IPS-20b (cell line): ENCODE measurements at regions not wholly inside any gene's neighbourhood (a gene's known extent, or its start where the extent isn't known, plus 50 kb on each side); places are given as distances from the start of the nearest gene placed in this dataset.

Source experiments
- H3K27ac ChIP-seq: one replicate; pipeline ENCODE4 v1.5.1; 2013; ENCODE audit warnings: low read length
- H3K27me3 ChIP-seq: 2 replicates; pipeline ENCODE4 v1.6.1; 2013; ENCODE audit warnings: mild to moderate bottlenecking, low read length, inconsistent platforms; ENCODE audit not compliant: insufficient read depth
- H3K36me3 ChIP-seq: 2 replicates; pipeline ENCODE4 v1.6.1; 2013; ENCODE audit warnings: low read depth, mild to moderate bottlenecking, inconsistent platforms, low read length, moderate library complexity; ENCODE audit not compliant: insufficient read depth
- H3K4me1 ChIP-seq: 2 replicates; pipeline ENCODE4 v1.6.1; 2013; ENCODE audit warnings: mild to moderate bottlenecking, control low read depth, inconsistent platforms, low read length, moderate library complexity; ENCODE audit not compliant: insufficient read depth
- H3K4me3 ChIP-seq: 2 replicates; pipeline ENCODE4 v1.5.1; 2013; ENCODE audit warnings: mild to moderate bottlenecking, low read length, inconsistent platforms
- H3K9ac ChIP-seq: 2 replicates; pipeline ENCODE4 v1.6.1; 2013; ENCODE audit warnings: low read depth, mild to moderate bottlenecking, inconsistent platforms, low read length, moderate library complexity
- H3K9me3 ChIP-seq: 2 replicates; pipeline ENCODE4 v1.6.1; 2013; ENCODE audit warnings: mild to moderate bottlenecking, low read depth, low read length, inconsistent platforms; ENCODE audit not compliant: insufficient read depth

GRCh38 chr16:54351171-54351570, 64.6 kb upstream of the IRX3 start:
- Histone ChIP-seq H3K9me3 (peaks cover 7% of the 10 kb centered on the region), H3K36me3 (no peaks in the 10 kb centered on the region), H3K27ac (no peak overlapping the region), H3K27me3 (no peaks in the 10 kb centered on the region; the same call in 1 of the 2 replicates), H3K4me1 (no peaks in the 10 kb centered on the region), H3K9ac (no peak overlapping the region), H3K4me3 (no peak overlapping the region)

- Histone ChIP-seq H3K9ac (no peak overlapping the region), H3K4me1 (no peaks in the 10 kb centered on the region), H3K27me3 (peaks cover 5% of the 10 kb centered on the region; the same call in 1 of the 2 replicates), H3K9me3 (no peaks in the 10 kb centered on the region), H3K4me3 (no peak overlapping the region), H3K36me3 (no peaks in the 10 kb centered on the region), H3K27ac (no peak overlapping the region)
These were observed 61.4 kb upstream of the IRX3 start for GRCh38 chr16:54347961-54348360.

DNA sequence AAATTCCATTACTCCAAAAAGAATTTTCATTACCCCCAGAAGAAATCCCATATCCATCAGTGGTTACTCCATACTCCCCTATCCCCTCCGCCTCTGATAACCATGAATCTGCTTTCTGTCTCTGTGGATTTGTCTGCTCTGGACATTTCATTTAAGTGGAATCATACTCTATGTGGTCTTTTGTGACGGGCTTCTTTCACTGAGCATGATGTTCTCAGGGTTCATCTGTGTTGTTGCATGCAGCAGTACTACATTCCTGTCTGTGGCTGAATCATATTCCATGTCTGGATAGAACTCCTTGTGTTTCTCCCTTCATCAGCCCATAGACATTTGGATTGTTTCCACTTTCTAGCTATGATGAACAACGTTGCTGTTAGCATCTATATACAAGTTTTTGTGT, 59.5 kb upstream of the IRX3 start:
- H3K27ac ChIP-seq, result no peak overlapping the region
- H3K36me3 ChIP-seq, result no peaks in the 10 kb centered on the region
- no peaks in the 10 kb centered on the region for H3K9me3 ChIP-seq
- no peak overlapping the region for H3K4me3 ChIP-seq
- peaks cover 12% of the 10 kb centered on the region; the same call in 1 of the 2 replicates for H3K27me3 ChIP-seq
- no peak overlapping the region for H3K9ac ChIP-seq
- H3K4me1 ChIP-seq, result peaks cover 5% of the 10 kb centered on the region

DNA sequence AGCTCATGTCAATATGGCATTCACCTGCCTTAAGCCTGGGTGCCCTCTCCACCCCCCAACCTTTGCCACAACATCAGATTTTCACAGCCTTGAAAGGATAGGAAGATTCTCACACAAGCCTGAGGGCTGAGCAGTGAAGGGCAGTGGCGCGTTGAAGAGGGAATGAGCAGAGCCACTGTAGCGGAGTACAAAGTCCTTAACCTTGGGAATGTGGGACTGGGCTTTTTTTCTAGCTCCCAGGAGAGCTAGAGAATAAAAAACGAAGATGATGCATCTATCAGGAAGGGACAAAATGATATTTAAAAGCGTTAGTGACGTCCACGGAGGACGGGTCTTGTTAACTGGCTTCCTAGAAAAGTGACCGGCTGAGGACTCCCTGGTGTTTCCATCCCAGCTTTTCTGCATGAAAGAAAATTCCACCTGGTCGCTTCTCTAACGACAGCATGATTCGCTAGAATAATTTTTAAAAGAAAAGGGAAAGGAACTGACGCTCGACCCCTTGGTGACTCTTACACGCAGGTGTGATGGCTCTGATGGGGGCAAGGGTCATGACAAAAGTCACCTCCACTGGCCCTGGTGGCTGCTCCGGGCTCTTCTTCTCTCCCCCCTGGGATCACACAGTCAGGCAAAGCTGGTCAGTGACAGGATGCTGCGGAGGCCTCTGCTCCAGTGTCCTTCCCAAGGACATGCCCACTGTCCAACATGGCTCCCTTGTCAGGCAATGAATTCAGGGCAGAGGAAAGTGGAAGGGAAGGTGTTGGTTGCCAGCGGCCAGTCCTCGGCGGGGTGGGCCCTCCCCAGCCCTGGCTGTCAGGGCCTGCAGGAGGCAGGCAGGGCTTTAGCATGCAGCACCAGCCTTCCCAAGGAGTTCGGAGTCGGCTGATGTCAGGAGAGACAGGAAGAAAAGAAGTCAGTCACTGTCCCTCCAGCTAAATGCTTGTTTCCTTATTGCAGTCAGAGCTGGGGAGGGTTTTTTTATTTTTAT, 58.4 kb upstream of the IRX3 start:
- Histone ChIP-seq H3K9me3 (no peaks in the 10 kb centered on the region), H3K4me3 (no peak overlapping the region), H3K27ac (no peak overlapping the region), H3K4me1 (peaks cover 7% of the 10 kb centered on the region), H3K9ac (no peak overlapping the region), H3K36me3 (no peaks in the 10 kb centered on the region), H3K27me3 (peaks cover 21% of the 10 kb centered on the region)

- no peak overlapping the region for H3K27ac ChIP-seq
- H3K27me3 ChIP-seq, result peaks cover 25% of the 10 kb centered on the region
- no peak overlapping the region for H3K4me3 ChIP-seq
- no peaks in the 10 kb centered on the region for H3K36me3 ChIP-seq
- no peaks in the 10 kb centered on the region for H3K9me3 ChIP-seq
- peaks cover 7% of the 10 kb centered on the region for H3K4me1 ChIP-seq
- no peak overlapping the region for H3K9ac ChIP-seq
These were observed 56.4 kb upstream of the IRX3 start for GRCh38 chr16:54342966-54343365.

GRCh38 chr16:54341892-54342776, 55.5 kb upstream of the IRX3 start:
- no peak overlapping the region for H3K4me3 ChIP-seq
- H3K9me3 ChIP-seq, result no peaks in the 10 kb centered on the region
- H3K27ac ChIP-seq, result no peak overlapping the region
- no peaks in the 10 kb centered on the region for H3K36me3 ChIP-seq
- H3K27me3 ChIP-seq, result peaks cover 33% of the 10 kb centered on the region
- H3K4me1 ChIP-seq, result peaks cover 7% of the 10 kb centered on the region
- H3K9ac ChIP-seq, result no peak overlapping the region

DNA sequence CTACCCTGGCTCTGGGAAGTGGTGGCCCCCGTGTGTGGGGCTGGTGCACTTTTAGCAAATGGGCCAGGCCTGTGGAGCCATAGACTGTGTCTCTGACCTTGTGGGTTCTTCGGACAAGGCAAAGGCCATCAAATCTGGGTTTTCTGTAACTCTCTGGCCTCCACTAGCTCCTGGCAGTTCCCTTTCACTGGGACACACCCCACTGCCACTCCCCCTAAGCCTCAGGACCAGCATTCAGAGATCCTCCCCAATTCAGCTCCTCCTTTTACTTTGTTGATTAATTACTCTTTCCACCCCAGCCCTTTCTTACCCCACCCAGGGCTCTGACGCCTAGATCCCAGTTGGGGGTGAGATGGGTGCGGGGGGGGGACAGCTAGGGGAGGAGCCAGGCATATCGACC, 53.9 kb upstream of the IRX3 start:
- Histone ChIP-seq H3K27ac (no peak overlapping the region), H3K9me3 (no peaks in the 10 kb centered on the region), H3K36me3 (no peaks in the 10 kb centered on the region), H3K27me3 (peaks cover 40% of the 10 kb centered on the region), H3K4me1 (peaks cover 13% of the 10 kb centered on the region), H3K4me3 (no peak overlapping the region), H3K9ac (no peak overlapping the region)

- no peak overlapping the region for H3K27ac ChIP-seq
- no peak overlapping the region for H3K9ac ChIP-seq
- H3K27me3 ChIP-seq, result peaks cover 35% of the 10 kb centered on the region
- peaks cover 20% of the 10 kb centered on the region for H3K4me1 ChIP-seq
- H3K4me3 ChIP-seq, result no peak overlapping the region
- no peaks in the 10 kb centered on the region for H3K36me3 ChIP-seq
- no peaks in the 10 kb centered on the region for H3K9me3 ChIP-seq
These were observed 50.1 kb upstream of the IRX3 start for GRCh38 chr16:54336631-54337204.
